Neural progenitor cell (in vitro differentiated cells): ENCODE measurements at regions not wholly inside any gene's neighbourhood (a gene's known extent, or its start where the extent isn't known, plus 50 kb on each side); places are given as distances from the start of the nearest gene placed in this dataset.

Experiments
- DNase-seq: peaks from one replicate; pipeline ENCODE4 v3.0.0-alpha.2; 2016; ENCODE audit warnings: low spot score
- H2AFZ ChIP-seq: fragments of 200-600 bp; sonication (generic); replicated peaks from 2 replicates; pipeline ENCODE4 v1.6.1; 2016; ENCODE audit warnings: antibody characterized with exemption
- H3F3A ChIP-seq: fragments of 200-600 bp; sonication (generic); 2 replicates; pipeline ENCODE4 v1.6.1; 2016; ENCODE audit warnings: antibody characterized with exemption, low read depth
- H3K27ac ChIP-seq: fragments of 200-600 bp; sonication (generic); 2 replicates; pipeline ENCODE4 v1.5.1; 2016; ENCODE audit warnings: mild to moderate bottlenecking
- H3K27me3 ChIP-seq: fragments of 200-600 bp; sonication (generic); 2 replicates; pipeline ENCODE4 v1.6.1; 2016; ENCODE audit warnings: mild to moderate bottlenecking, moderate library complexity
- H3K36me3 ChIP-seq: fragments of 200-600 bp; sonication (generic); 2 replicates; pipeline ENCODE4 v1.5.1; 2016
- H3K4me1 ChIP-seq: fragments of 200-600 bp; sonication (generic); 2 replicates; pipeline ENCODE4 v1.6.1; 2016; ENCODE audit warnings: mixed run types
- H3K4me2 ChIP-seq: fragments of 200-600 bp; sonication (generic); 2 replicates; pipeline ENCODE4 v1.6.1; 2016
- H3K4me3 ChIP-seq: fragments of 200-600 bp; sonication (generic); 2 replicates; pipeline ENCODE4 v1.5.1; 2016
- H3K79me2 ChIP-seq: fragments of 200-600 bp; sonication (generic); 2 replicates; pipeline ENCODE4 v1.6.1; 2016; ENCODE audit warnings: low read depth
- H3K9ac ChIP-seq: fragments of 200-600 bp; sonication (generic); 2 replicates; pipeline ENCODE4 v1.6.1; 2016
- H3K9me3 ChIP-seq: fragments of 200-600 bp; sonication (generic); 2 replicates; pipeline ENCODE4 v1.5.1; 2016; ENCODE audit warnings: low read depth
- H4K20me1 ChIP-seq: fragments of 200-600 bp; sonication (generic); 2 replicates; pipeline ENCODE4 v1.6.1; 2016; ENCODE audit warnings: low read depth
- H3K27ac Mint-ChIP-seq: 3 replicates; pipeline ENCODE4 v1.8.0; 2021; ENCODE audit warnings: mixed read lengths
- H3K27me3 Mint-ChIP-seq: 2 replicates; pipeline ENCODE4 v1.8.0; 2022; ENCODE audit warnings: low read depth, mild to moderate bottlenecking, inconsistent platforms, moderate library complexity, mixed read lengths; ENCODE audit not compliant: insufficient read depth
- H3K36me3 Mint-ChIP-seq: 3 replicates; pipeline ENCODE4 v1.8.0; 2021; ENCODE audit warnings: mixed read lengths
- H3K4me1 Mint-ChIP-seq: 3 replicates; pipeline ENCODE4 v1.8.0; 2021; ENCODE audit warnings: mixed read lengths
- H3K4me3 Mint-ChIP-seq: 3 replicates; pipeline ENCODE4 v1.8.0; 2021; ENCODE audit warnings: mild to moderate bottlenecking, moderate library complexity, mixed read lengths
- H3K9me3 Mint-ChIP-seq: 3 replicates; pipeline ENCODE4 v1.8.0; 2020; ENCODE audit warnings: mixed read lengths
- CTCF ChIP-seq: fragments of 200-600 bp; sonication (generic); IDR thresholded peaks from 2 replicates; pipeline ENCODE4 v1.5.1; 2017; ENCODE audit warnings: antibody characterized with exemption, mild to moderate bottlenecking
- EZH2 ChIP-seq: fragments of 200-600 bp; sonication (generic); IDR thresholded peaks from 2 replicates; pipeline ENCODE4 v1.6.1; 2017; ENCODE audit warnings: antibody characterized with exemption, mild to moderate bottlenecking, moderate library complexity
- EZH2phosphoT487 ChIP-seq: fragments of 200-600 bp; sonication (generic); IDR thresholded peaks from 2 replicates; pipeline ENCODE4 v1.6.1; 2017; ENCODE audit warnings: antibody characterized with exemption

GRCh38 chr6:81144346-81144745 lies 608.1 kb downstream of the TENT5A start:
- H2AFZ ChIP-seq, result no peak overlapping the region
- no peaks in the 10 kb centered on the region for H3K4me1 ChIP-seq
- no peaks in the 10 kb centered on the region for H3K4me1 Mint-ChIP-seq
- H3F3A ChIP-seq, result no peaks in the 10 kb centered on the region
- no peak overlapping the region for H3K4me3 Mint-ChIP-seq
- no peak overlapping the region for H3K27ac Mint-ChIP-seq
- H3K9ac ChIP-seq, result no peak overlapping the region
- no peaks in the 10 kb centered on the region for H4K20me1 ChIP-seq
- no peak for DNase-seq
- H3K36me3 ChIP-seq, result no peaks in the 10 kb centered on the region
- H3K27me3 Mint-ChIP-seq, result no peaks in the 10 kb centered on the region
- H3K27ac ChIP-seq, result no peak overlapping the region
- TF ChIP-seq EZH2phosphoT487 (no peak), EZH2 (no peak), CTCF (no peak)
- H3K4me3 ChIP-seq, result no peak overlapping the region
- no peaks in the 10 kb centered on the region for H3K9me3 ChIP-seq
- no peaks in the 10 kb centered on the region for H3K27me3 ChIP-seq
- H3K4me2 ChIP-seq, result no peak overlapping the region
- no peaks in the 10 kb centered on the region for H3K9me3 Mint-ChIP-seq
- H3K79me2 ChIP-seq, result no peaks in the 10 kb centered on the region
- no peaks in the 10 kb centered on the region for H3K36me3 Mint-ChIP-seq

- no peak overlapping the region for H3K27ac ChIP-seq
- H3K9ac ChIP-seq, result no peak overlapping the region
- H3K4me1 ChIP-seq, result no peaks in the 10 kb centered on the region
- no peaks in the 10 kb centered on the region for H3K36me3 ChIP-seq
- H3F3A ChIP-seq, result no peaks in the 10 kb centered on the region
- no peaks in the 10 kb centered on the region for H3K27me3 Mint-ChIP-seq
- no peak overlapping the region for H2AFZ ChIP-seq
- DNase-seq, result no peak
- H4K20me1 ChIP-seq, result no peaks in the 10 kb centered on the region
- H3K9me3 ChIP-seq, result no peaks in the 10 kb centered on the region
- no peaks in the 10 kb centered on the region for H3K36me3 Mint-ChIP-seq
- H3K27ac Mint-ChIP-seq, result no peak overlapping the region
- H3K4me3 ChIP-seq, result no peak overlapping the region
- no peaks in the 10 kb centered on the region for H3K4me1 Mint-ChIP-seq
- H3K9me3 Mint-ChIP-seq, result no peaks in the 10 kb centered on the region
- no peaks in the 10 kb centered on the region for H3K79me2 ChIP-seq
- no peaks in the 10 kb centered on the region for H3K27me3 ChIP-seq
- TF ChIP-seq EZH2 (no peak), CTCF (no peak), EZH2phosphoT487 (no peak)
- H3K4me2 ChIP-seq, result no peak overlapping the region
- H3K4me3 Mint-ChIP-seq, result no peak overlapping the region
These were observed 614.2 kb downstream of the TENT5A start for GRCh38 chr6:81138236-81138635.

- Mint-ChIP-seq H3K36me3 (no peaks in the 10 kb centered on the region), H3K4me3 (no peak overlapping the region)
These were observed 621.5 kb downstream of the TENT5A start for GRCh38 chr6:81130969-81131368.

DNA sequence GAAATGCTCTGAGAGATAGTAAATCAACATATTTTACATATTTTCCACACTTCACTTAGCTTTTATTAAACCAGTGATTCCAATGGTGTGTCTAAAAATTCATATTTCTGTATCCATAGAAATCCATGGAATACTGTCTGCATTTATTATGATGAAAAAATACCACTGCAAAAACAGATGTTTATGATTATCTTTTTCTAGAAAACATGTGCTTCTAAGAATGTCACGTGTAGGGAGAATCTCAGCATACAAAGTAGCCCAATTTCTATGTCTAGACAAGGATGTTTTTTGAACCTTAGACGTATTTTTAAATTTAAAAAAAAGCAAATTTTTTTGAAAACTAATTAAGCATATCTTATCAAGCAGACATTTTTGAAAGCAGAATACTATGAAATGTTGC lies 622.4 kb downstream of the TENT5A start:
- Histone ChIP-seq H3K4me1 (no peaks in the 10 kb centered on the region), H2AFZ (no peak overlapping the region), H3K9ac (no peak overlapping the region), H3K4me3 (no peak overlapping the region), H3K9me3 (no peaks in the 10 kb centered on the region), H3K27me3 (no peaks in the 10 kb centered on the region), H3K4me2 (no peak overlapping the region), H3K36me3 (no peaks in the 10 kb centered on the region), H3K27ac (no peak overlapping the region), H3K79me2 (no peaks in the 10 kb centered on the region), H4K20me1 (no peaks in the 10 kb centered on the region), H3F3A (no peaks in the 10 kb centered on the region)
- no peak for DNase-seq
- Mint-ChIP-seq H3K4me3 (no peak overlapping the region), H3K27me3 (no peaks in the 10 kb centered on the region), H3K9me3 (no peaks in the 10 kb centered on the region), H3K36me3 (no peaks in the 10 kb centered on the region), H3K4me1 (no peaks in the 10 kb centered on the region), H3K27ac (no peak overlapping the region)
- no peak for TF ChIP-seq CTCF
- TF ChIP-seq EZH2, result no peak
- TF ChIP-seq EZH2phosphoT487, result no peak

More at GRCh38 chr6:81130969-81131368, 621.5 kb downstream of the TENT5A start:
- Histone ChIP-seq H3K4me3 (no peak overlapping the region), H3K79me2 (no peaks in the 10 kb centered on the region), H3K27ac (no peak overlapping the region), H3K27me3 (no peaks in the 10 kb centered on the region), H3K9me3 (no peaks in the 10 kb centered on the region), H3K36me3 (no peaks in the 10 kb centered on the region), H3F3A (no peaks in the 10 kb centered on the region), H4K20me1 (no peaks in the 10 kb centered on the region), H2AFZ (no peak overlapping the region), H3K4me1 (no peaks in the 10 kb centered on the region), H3K9ac (no peak overlapping the region), H3K4me2 (no peak overlapping the region)
- Mint-ChIP-seq H3K27ac (no peak overlapping the region), H3K27me3 (no peaks in the 10 kb centered on the region), H3K4me1 (no peaks in the 10 kb centered on the region), H3K9me3 (no peaks in the 10 kb centered on the region)
- no peak for TF ChIP-seq EZH2
- DNase-seq, result no peak
